H9 (cell line): ENCODE measurements at regions not wholly inside any gene's neighbourhood (a gene's known extent, or its start where the extent isn't known, plus 50 kb on each side); places are given as distances from the start of the nearest gene placed in this dataset.

ENCODE experiments used
- DNase-seq: peaks from one replicate; pipeline ENCODE4 v3.0.0-alpha.2; 2017
- H2AFZ ChIP-seq: one replicate; pipeline ENCODE4 v1.6.1; 2013; ENCODE audit warnings: mild to moderate bottlenecking, low read length, control low read depth, moderate library complexity
- H2AK5ac ChIP-seq: 2 replicates; pipeline ENCODE4 v1.6.1; 2013; ENCODE audit warnings: low read length, control low read depth, mixed read lengths; ENCODE audit not compliant: insufficient read length
- H2BK120ac ChIP-seq: one replicate; pipeline ENCODE4 v1.6.1; 2013; ENCODE audit warnings: low read depth, mild to moderate bottlenecking, low read length, control low read depth, inconsistent platforms; ENCODE audit not compliant: poor library complexity, severe bottlenecking
- H2BK12ac ChIP-seq: 2 replicates; pipeline ENCODE4 v1.6.1; 2013; ENCODE audit warnings: low read length, control low read depth, mixed read lengths, low read depth; ENCODE audit not compliant: insufficient read length
- H2BK15ac ChIP-seq: 2 replicates; pipeline ENCODE4 v1.6.1; 2013; ENCODE audit warnings: low read depth, low read length, control low read depth
- H2BK20ac ChIP-seq: one replicate; pipeline ENCODE4 v1.6.1; 2013; ENCODE audit warnings: low read depth, mild to moderate bottlenecking, low read length, control low read depth, inconsistent platforms; ENCODE audit not compliant: poor library complexity, severe bottlenecking
- H2BK5ac ChIP-seq: 2 replicates; pipeline ENCODE4 v1.6.1; 2013; ENCODE audit warnings: low read length, control low read depth, mixed read lengths; ENCODE audit not compliant: insufficient read length
- H3K14ac ChIP-seq: 2 replicates; pipeline ENCODE4 v1.6.1; 2013; ENCODE audit warnings: low read length, control low read depth; ENCODE audit not compliant: insufficient read depth
- H3K18ac ChIP-seq: 2 replicates; pipeline ENCODE4 v1.6.1; 2013; ENCODE audit warnings: low read depth, mild to moderate bottlenecking, mixed read lengths, low read length, control low read depth; ENCODE audit not compliant: insufficient read length
- H3K23ac ChIP-seq: 2 replicates; pipeline ENCODE4 v1.6.1; 2013; ENCODE audit warnings: low read length, control low read depth, mixed read lengths, low read depth; ENCODE audit not compliant: insufficient read length
- H3K23me2 ChIP-seq: 2 replicates; pipeline ENCODE4 v1.6.1; 2013; ENCODE audit warnings: low read depth, mild to moderate bottlenecking, mixed read lengths, low read length, control low read depth; ENCODE audit not compliant: insufficient read length, poor library complexity, severe bottlenecking
- H3K27ac ChIP-seq: 2 replicates; pipeline ENCODE4 v1.5.1; 2013; ENCODE audit warnings: low read length, control low read depth, mixed read lengths, low read depth; ENCODE audit not compliant: insufficient read length
- H3K27me3 ChIP-seq: 2 replicates; pipeline ENCODE4 v1.6.1; 2013; ENCODE audit warnings: low read length, control low read depth, inconsistent platforms; ENCODE audit not compliant: insufficient read depth
- H3K4ac ChIP-seq: 2 replicates; pipeline ENCODE4 v1.6.1; 2013; ENCODE audit warnings: low read depth, mild to moderate bottlenecking, control low read depth, inconsistent platforms, low read length, moderate library complexity
- H3K4me1 ChIP-seq: 2 replicates; pipeline ENCODE4 v1.6.1; 2013; ENCODE audit warnings: low read length, control low read depth, inconsistent platforms; ENCODE audit not compliant: insufficient read depth
- H3K4me2 ChIP-seq: 2 replicates; pipeline ENCODE4 v1.6.1; 2013; ENCODE audit warnings: low read length, control low read depth, mixed read lengths; ENCODE audit not compliant: insufficient read length, insufficient read depth
- H3K56ac ChIP-seq: 2 replicates; pipeline ENCODE4 v1.6.1; 2013; ENCODE audit warnings: low read depth, mild to moderate bottlenecking, mixed read lengths, low read length, control low read depth; ENCODE audit not compliant: insufficient read length
- H3K79me1 ChIP-seq: 2 replicates; pipeline ENCODE4 v1.6.1; 2013; ENCODE audit warnings: low read depth, mild to moderate bottlenecking, moderate library complexity, low read length, control low read depth, inconsistent platforms; ENCODE audit not compliant: insufficient read depth, poor library complexity, severe bottlenecking
- H3K79me2 ChIP-seq: 2 replicates; pipeline ENCODE4 v1.6.1; 2013; ENCODE audit warnings: low read length, control low read depth, inconsistent platforms; ENCODE audit not compliant: insufficient read depth
- H3K9ac ChIP-seq: 2 replicates; pipeline ENCODE4 v1.6.1; 2013; ENCODE audit warnings: low read length, control low read depth, mixed read lengths; ENCODE audit not compliant: insufficient read length; ENCODE audit errors: extremely low read depth
- H3K9me3 ChIP-seq: one replicate; pipeline ENCODE4 v1.6.1; 2013; ENCODE audit warnings: low read depth, low read length, inconsistent platforms; ENCODE audit not compliant: control insufficient read depth
- H3T11ph ChIP-seq: one replicate; pipeline ENCODE4 v1.6.1; 2013; ENCODE audit warnings: mild to moderate bottlenecking, low read length, control low read depth, inconsistent platforms
- H4K20me1 ChIP-seq: one replicate; pipeline ENCODE4 v1.6.1; 2013; ENCODE audit not compliant: control insufficient read depth, insufficient read length, insufficient read depth
- H4K5ac ChIP-seq: 2 replicates; pipeline ENCODE4 v1.6.1; 2013; ENCODE audit warnings: low read depth, mild to moderate bottlenecking, mixed read lengths, low read length, control low read depth; ENCODE audit not compliant: insufficient read length
- H4K8ac ChIP-seq: replicated peaks from 2 replicates; pipeline ENCODE4 v1.6.1; 2013; ENCODE audit warnings: low read length, control low read depth, mixed read lengths, low read depth; ENCODE audit not compliant: insufficient read length
- H4K91ac ChIP-seq: 2 replicates; pipeline ENCODE4 v1.6.1; 2013; ENCODE audit warnings: low read depth, mild to moderate bottlenecking, moderate library complexity, mixed read lengths, low read length, control low read depth; ENCODE audit not compliant: insufficient read length
- H3K27ac Mint-ChIP-seq, 3 experiments: 2 replicates in 2 of 3; 3 replicates in 1 of 3; pipeline ENCODE4 v1.8.0; 2020 to 2021; ENCODE audit warnings: mixed read lengths in 3 of 3, mild to moderate bottlenecking in 1 of 3, moderate library complexity in 1 of 3
- H3K27me3 Mint-ChIP-seq: 2 replicates; pipeline ENCODE4 v1.8.0; 2021; ENCODE audit warnings: low read depth, mild to moderate bottlenecking, moderate library complexity, mixed read lengths
- H3K36me3 Mint-ChIP-seq, 3 experiments: 2 replicates in 2 of 3; 3 replicates in 1 of 3; pipeline ENCODE4 v1.8.0; 2020 to 2021; ENCODE audit warnings: low read depth in 3 of 3, mixed read lengths in 3 of 3; ENCODE audit not compliant: insufficient read depth in 1 of 3
- H3K4me1 Mint-ChIP-seq, 2 experiments: 2 replicates each; pipeline ENCODE4 v1.8.0; 2020; ENCODE audit warnings: mixed read lengths in 2 of 2
- H3K4me3 Mint-ChIP-seq, 2 experiments: 2 replicates in 1 of 2; 3 replicates in 1 of 2; pipeline ENCODE4 v1.8.0; 2020 to 2021; ENCODE audit warnings: mild to moderate bottlenecking in 2 of 2, mixed read lengths in 2 of 2, moderate library complexity in 1 of 2
- H3K9me3 Mint-ChIP-seq, 2 experiments: 2 replicates in 1 of 2; 3 replicates in 1 of 2; pipeline ENCODE4 v1.8.0; 2020; ENCODE audit warnings: mild to moderate bottlenecking in 2 of 2, mixed read lengths in 2 of 2, moderate library complexity in 1 of 2
- CTCF ChIP-seq: fragments of 200-600 bp; sonication (generic); conservative IDR thresholded peaks from 3 replicates; pipeline ENCODE4 v1.8.0; 2021; ENCODE audit warnings: antibody characterized with exemption, mild to moderate bottlenecking
- WGBS: extraction: QIAGEN DNeasy Blood & Tissue Kit; methylation state at CpG from one replicate; pipeline ENCODE4 v1.1.7; 2013; ENCODE audit warnings: missing lambda C conversion rate, low lambda C conversion rate, mixed read lengths; ENCODE audit not compliant: insufficient read length; ENCODE audit errors: extremely low coverage; 5-methylcytosine and 5-hydroxymethylcytosine counted together

GRCh38 chr2:52423111-52423510 lies 1344.5 kb upstream of the CHAC2 start:
- no peak overlapping the region for H4K5ac ChIP-seq
- no peak overlapping the region for H3K27ac ChIP-seq
- no peak overlapping the region for H3K4ac ChIP-seq
- no CpG with 5 or more reads among the region's 1 CpG for WGBS
- H3K23ac ChIP-seq = no peak overlapping the region
- no peak overlapping the region for H2BK15ac ChIP-seq
- Mint-ChIP-seq H3K27ac (no peak overlapping the region), H3K9me3 (peaks cover 26 to 31% of the 10 kb centered on the region in 2 experiments), H3K27me3 (no peaks in the 10 kb centered on the region), H3K4me3 (no peak overlapping the region), H3K36me3 (peaks cover 10 to 35% (median 23%) of the 10 kb centered on the region in 3 experiments), H3K4me1 (peaks cover 9 to 12% of the 10 kb centered on the region in 2 experiments)
- no peaks in the 10 kb centered on the region for H3K79me2 ChIP-seq
- no peaks in the 10 kb centered on the region for H3K27me3 ChIP-seq
- no peaks in the 10 kb centered on the region for H4K20me1 ChIP-seq
- H4K91ac ChIP-seq = no peak overlapping the region
- no peak overlapping the region for H3K18ac ChIP-seq
- no peaks in the 10 kb centered on the region for H3K23me2 ChIP-seq
- H3K14ac ChIP-seq = no peak overlapping the region
- no peak overlapping the region for H2AK5ac ChIP-seq
- no peak overlapping the region for H3K9ac ChIP-seq
- no peak for TF ChIP-seq CTCF
- H2BK5ac ChIP-seq = no peak overlapping the region
- no peak overlapping the region for H3K4me2 ChIP-seq
- no peaks in the 10 kb centered on the region for H3K4me1 ChIP-seq
- no peak overlapping the region for H4K8ac ChIP-seq
- H2AFZ ChIP-seq = no peak overlapping the region
- DNase-seq = no peak
- H2BK20ac ChIP-seq = no peak overlapping the region
- no peak overlapping the region for H2BK120ac ChIP-seq
- H3K79me1 ChIP-seq = no peaks in the 10 kb centered on the region
- H3K56ac ChIP-seq = no peak overlapping the region
- no peak overlapping the region for H3T11ph ChIP-seq
- H2BK12ac ChIP-seq = no peak overlapping the region
- no peaks in the 10 kb centered on the region for H3K9me3 ChIP-seq
